ENCODE measurements at regions not wholly inside any gene's neighbourhood (a gene's known extent, or its start where the extent isn't known, plus 50 kb on each side); places are given as distances from the start of the nearest gene placed in this dataset.

DNA sequence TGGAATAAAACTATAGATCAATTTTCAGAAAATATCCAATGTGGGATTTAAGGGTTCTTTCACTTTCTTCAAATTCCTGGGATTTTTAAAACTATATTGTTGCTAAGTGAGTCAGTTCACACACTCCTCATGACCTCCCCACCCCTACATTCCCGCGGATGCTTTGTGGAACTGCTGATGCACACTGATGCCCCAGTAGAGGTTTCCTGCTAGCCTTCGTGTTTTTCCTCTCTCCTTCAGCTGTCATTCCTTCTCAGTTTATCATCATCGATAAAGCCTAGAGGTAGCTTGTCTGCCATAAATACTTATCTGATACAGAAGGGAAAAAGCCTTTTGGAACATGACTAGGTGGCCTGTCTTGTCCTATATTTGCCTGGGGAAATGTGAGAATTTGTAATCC is 67.4 kb upstream of the GALNT5 start:
- no peaks in the 10 kb centered on the region for H3K9me3 ChIP-seq (ENCODE audit: low read length)
- H4K20me1 ChIP-seq (ENCODE audit: insufficient read depth, low read length): no peaks in the 10 kb centered on the region
- in situ Hi-C loops (cut with HindIII; ENCODE audit: extremely low pct_ligation_motif_present, low pct_unique_long_range_greater_than_20kb): loop anchor here (10.0 to 25.0 kb wide), 2 partner anchors 853 to 1815 kb away; partner anchors contain the start of gene NR4A2
- DNase-seq (ENCODE audit: low spot score) (no peak), FAIRE-seq (no peak), ATAC-seq (no peak)
- H3K9ac ChIP-seq (ENCODE audit: insufficient read depth, low read depth, low read length): no peak overlapping the region
- H3K27ac ChIP-seq (ENCODE audit: extremely low read length, insufficient read depth, low read length): no peak overlapping the region
- WGBS (ENCODE audit: low lambda C conversion rate): 2% methylated on average over 4 of the region's 4 CpGs
- no peaks in the 10 kb centered on the region; a peak in 1 of 5 replicates for H3K27me3 ChIP-seq (ENCODE audit: control insufficient read depth in 1 of 2, insufficient read depth in 2 of 2, low read length in 2 of 2)
- H3K4me1 ChIP-seq (ENCODE audit: insufficient read depth, low read length): no peaks in the 10 kb centered on the region
- CTCF ChIA-PET (ENCODE audit: low intra/inter-chr PET ratio, low total read pairs): no interaction called here
- H3K79me2 ChIP-seq (ENCODE audit: insufficient read depth, low read length): no peaks in the 10 kb centered on the region
- H3K4me3 ChIP-seq (replicated peaks in 1 of 3; ENCODE audit: insufficient read depth in 1 of 3, low read depth in 2 of 3, low read length in 3 of 3): no peak overlapping the region
- H2AFZ ChIP-seq (ENCODE audit: low read length): no peak overlapping the region
- no TSS peak for BruUV-seq (replicated peaks)
- POLR2A ChIA-PET: no interaction called here
- H3K36me3 ChIP-seq (replicated peaks in 1 of 2; ENCODE audit: control insufficient read depth in 1 of 2, insufficient read depth in 2 of 2, low read length in 2 of 2): no peaks in the 10 kb centered on the region
- no peak overlapping the region for H3K4me2 ChIP-seq (ENCODE audit: low read depth, low read length)
- TF ChIP-seq IRF2 (CRISPR knock-in tag; IDR thresholded peaks at IDR 0.05): no peak
- TF ChIP-seq ZNF431 (CRISPR knock-in tag; IDR thresholded peaks at IDR 0.05; ENCODE audit: borderline replicate concordance, low read depth): no peak
- no peak for TF ChIP-seq ZSCAN9 (CRISPR knock-in tag; IDR thresholded peaks at IDR 0.05; ENCODE audit: borderline replicate concordance)
- TF ChIP-seq, protein P1, sequence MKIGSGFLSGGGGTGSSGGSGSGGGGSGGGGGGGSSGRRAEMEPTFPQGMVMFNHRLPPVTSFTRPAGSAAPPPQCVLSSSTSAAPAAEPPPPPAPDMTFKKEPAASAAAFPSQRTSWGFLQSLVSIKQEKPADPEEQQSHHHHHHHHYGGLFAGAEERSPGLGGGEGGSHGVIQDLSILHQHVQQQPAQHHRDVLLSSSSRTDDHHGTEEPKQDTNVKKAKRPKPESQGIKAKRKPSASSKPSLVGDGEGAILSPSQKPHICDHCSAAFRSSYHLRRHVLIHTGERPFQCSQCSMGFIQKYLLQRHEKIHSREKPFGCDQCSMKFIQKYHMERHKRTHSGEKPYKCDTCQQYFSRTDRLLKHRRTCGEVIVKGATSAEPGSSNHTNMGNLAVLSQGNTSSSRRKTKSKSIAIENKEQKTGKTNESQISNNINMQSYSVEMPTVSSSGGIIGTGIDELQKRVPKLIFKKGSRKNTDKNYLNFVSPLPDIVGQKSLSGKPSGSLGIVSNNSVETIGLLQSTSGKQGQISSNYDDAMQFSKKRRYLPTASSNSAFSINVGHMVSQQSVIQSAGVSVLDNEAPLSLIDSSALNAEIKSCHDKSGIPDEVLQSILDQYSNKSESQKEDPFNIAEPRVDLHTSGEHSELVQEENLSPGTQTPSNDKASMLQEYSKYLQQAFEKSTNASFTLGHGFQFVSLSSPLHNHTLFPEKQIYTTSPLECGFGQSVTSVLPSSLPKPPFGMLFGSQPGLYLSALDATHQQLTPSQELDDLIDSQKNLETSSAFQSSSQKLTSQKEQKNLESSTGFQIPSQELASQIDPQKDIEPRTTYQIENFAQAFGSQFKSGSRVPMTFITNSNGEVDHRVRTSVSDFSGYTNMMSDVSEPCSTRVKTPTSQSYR (CRISPR knock-in tag; IDR thresholded peaks at IDR 0.05; ENCODE audit: borderline replicate concordance): no peak
- TF ChIP-seq ZBTB20 (CRISPR knock-in tag; IDR thresholded peaks at IDR 0.05; ENCODE audit: borderline replicate concordance, low read depth): no peak
- TF ChIP-seq, protein P2, sequence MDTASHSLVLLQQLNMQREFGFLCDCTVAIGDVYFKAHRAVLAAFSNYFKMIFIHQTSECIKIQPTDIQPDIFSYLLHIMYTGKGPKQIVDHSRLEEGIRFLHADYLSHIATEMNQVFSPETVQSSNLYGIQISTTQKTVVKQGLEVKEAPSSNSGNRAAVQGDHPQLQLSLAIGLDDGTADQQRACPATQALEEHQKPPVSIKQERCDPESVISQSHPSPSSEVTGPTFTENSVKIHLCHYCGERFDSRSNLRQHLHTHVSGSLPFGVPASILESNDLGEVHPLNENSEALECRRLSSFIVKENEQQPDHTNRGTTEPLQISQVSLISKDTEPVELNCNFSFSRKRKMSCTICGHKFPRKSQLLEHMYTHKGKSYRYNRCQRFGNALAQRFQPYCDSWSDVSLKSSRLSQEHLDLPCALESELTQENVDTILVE (CRISPR knock-in tag; IDR thresholded peaks at IDR 0.05): no peak
- TF ChIP-seq BHLHE40 (IDR thresholded peaks at IDR 0.05; ENCODE audit: low read length): no peak
- TF ChIP-seq, protein P3, sequence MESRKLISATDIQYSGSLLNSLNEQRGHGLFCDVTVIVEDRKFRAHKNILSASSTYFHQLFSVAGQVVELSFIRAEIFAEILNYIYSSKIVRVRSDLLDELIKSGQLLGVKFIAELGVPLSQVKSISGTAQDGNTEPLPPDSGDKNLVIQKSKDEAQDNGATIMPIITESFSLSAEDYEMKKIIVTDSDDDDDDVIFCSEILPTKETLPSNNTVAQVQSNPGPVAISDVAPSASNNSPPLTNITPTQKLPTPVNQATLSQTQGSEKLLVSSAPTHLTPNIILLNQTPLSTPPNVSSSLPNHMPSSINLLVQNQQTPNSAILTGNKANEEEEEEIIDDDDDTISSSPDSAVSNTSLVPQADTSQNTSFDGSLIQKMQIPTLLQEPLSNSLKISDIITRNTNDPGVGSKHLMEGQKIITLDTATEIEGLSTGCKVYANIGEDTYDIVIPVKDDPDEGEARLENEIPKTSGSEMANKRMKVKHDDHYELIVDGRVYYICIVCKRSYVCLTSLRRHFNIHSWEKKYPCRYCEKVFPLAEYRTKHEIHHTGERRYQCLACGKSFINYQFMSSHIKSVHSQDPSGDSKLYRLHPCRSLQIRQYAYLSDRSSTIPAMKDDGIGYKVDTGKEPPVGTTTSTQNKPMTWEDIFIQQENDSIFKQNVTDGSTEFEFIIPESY (CRISPR knock-in tag; IDR thresholded peaks at IDR 0.05): no peak
- no peak for TF ChIP-seq SMAD3 (CRISPR knock-in tag; IDR thresholded peaks at IDR 0.05)
- TF ChIP-seq ZNF510 (CRISPR knock-in tag; IDR thresholded peaks at IDR 0.05; ENCODE audit: low read depth): no peak
- intact Hi-C loops (cut with micrococcal nuclease; ENCODE audit: unreplicated experiment): loop anchor here (5.0 kb wide), 2 partner anchors 138 to 598 kb away; no protein-coding TSS in a partner anchor

Measured in HepG2 (cell line).